ENCODE measurements at regions not wholly inside any gene's neighbourhood (a gene's known extent, or its start where the extent isn't known, plus 50 kb on each side); places are given as distances from the start of the nearest gene placed in this dataset.
"Not testable (repeated sequence)": the region's sequence is repeated elsewhere in the genome, so short reads cannot be mapped to it uniquely, and the experiment has no call there.

GRCh38 chr5:126000507-126000906 is 422.7 kb upstream of the GRAMD2B start:
- no peak overlapping the region for H3K27ac ChIP-seq
- no peak for TF ChIP-seq CTCF (conservative IDR thresholded peaks at IDR 0.05)

GRCh38 chr5:126002222-126002897 is 420.8 kb upstream of the GRAMD2B start:
- H3K27ac ChIP-seq, result peak overlapping the region; percentile 61
- TF ChIP-seq CTCF (conservative IDR thresholded peaks at IDR 0.05), result no peak

GRCh38 chr5:126003309-126003708 is 419.9 kb upstream of the GRAMD2B start:
- no peak for TF ChIP-seq CTCF (conservative IDR thresholded peaks at IDR 0.05)
- no peak overlapping the region; the same call in 1 of the 2 replicates for H3K27ac ChIP-seq

- TF ChIP-seq CTCF (conservative IDR thresholded peaks at IDR 0.05), result no peak
- peak overlapping the region; percentile 9; the same call in 1 of the 2 replicates for H3K27ac ChIP-seq
Measured at GRCh38 chr5:126004636-126005035, 418.6 kb upstream of the GRAMD2B start.

GRCh38 chr5:126007841-126008240 is 415.4 kb upstream of the GRAMD2B start:
- TF ChIP-seq CTCF (conservative IDR thresholded peaks at IDR 0.05), result no peak
- H3K27ac ChIP-seq, result no peak overlapping the region

- no peak overlapping the region for H3K27ac ChIP-seq
- TF ChIP-seq CTCF (conservative IDR thresholded peaks at IDR 0.05), result no peak
Measured at GRCh38 chr5:126009566-126009965, 413.6 kb upstream of the GRAMD2B start.

- not testable (repeated sequence) for H3K27ac ChIP-seq
Measured at GRCh38 chr5:126011526-126011925, 411.7 kb upstream of the GRAMD2B start.

- TF ChIP-seq CTCF (conservative IDR thresholded peaks at IDR 0.05), result no peak
- H3K27ac ChIP-seq, result no peak overlapping the region
Measured at GRCh38 chr5:126014676-126015075, 408.5 kb upstream of the GRAMD2B start.

All from VCaP (cell line).